ENCODE measurements at regions not wholly inside any gene's neighbourhood (a gene's known extent, or its start where the extent isn't known, plus 50 kb on each side); places are given as distances from the start of the nearest gene placed in this dataset.

DNA sequence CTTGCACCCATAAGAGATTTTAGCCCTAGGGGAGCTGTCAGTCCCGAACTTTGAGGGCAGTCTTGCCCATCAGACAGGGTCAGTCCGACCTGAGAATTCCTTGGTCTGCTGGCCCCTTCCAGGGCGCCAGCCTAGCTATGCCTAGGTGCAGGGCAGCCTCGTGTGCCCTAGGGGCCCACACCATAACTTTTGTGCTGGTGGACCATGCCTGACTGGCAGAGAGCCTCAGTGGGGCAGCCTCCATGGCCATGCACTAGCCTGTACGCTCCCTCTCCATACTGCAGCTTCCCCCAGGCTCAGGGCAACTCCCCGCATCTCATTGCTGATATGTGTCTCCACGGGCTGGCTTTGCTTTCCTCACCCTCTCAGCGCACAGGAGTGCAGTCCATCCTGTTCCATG is 835.8 kb upstream of the ALCAM start:
- Histone ChIP-seq H4K91ac (replicated peaks; ENCODE audit: insufficient read length, low read length) (peak overlapping the region; percentile 84), H3K4me1 (replicated peaks in 1 of 4; ENCODE audit: control insufficient read depth in 3 of 4, insufficient read depth in 4 of 4, low read length in 3 of 4) (no peaks in the 10 kb centered on the region; a peak in 1 of 7 replicates), H4K20me1 (replicated peaks in 1 of 2; ENCODE audit: control insufficient read depth in 1 of 2, insufficient read depth in 2 of 2, low read length in 2 of 2) (no peaks in the 10 kb centered on the region), H3K79me2 (ENCODE audit: control insufficient read depth in 1 of 2, insufficient read depth in 2 of 2, low read length in 2 of 2) (no peaks in the 10 kb centered on the region), H3K18ac (ENCODE audit: extremely low read depth, low read length) (no peak overlapping the region), H3K9me3 (ENCODE audit: insufficient read depth in 2 of 2, low read depth in 1 of 2, low read length in 1 of 2) (peaks cover 0 to 3% of the 10 kb centered on the region in 2 experiments; a peak in 1 of 4 replicates), H3K56ac (replicated peaks; ENCODE audit: insufficient read length, low read depth, low read length) (no peak overlapping the region), H3K4me2 (ENCODE audit: insufficient read depth in 1 of 2, low read depth in 2 of 2, low read length in 2 of 2) (no peak overlapping the region), H3K4ac (replicated peaks; ENCODE audit: insufficient read length, low read depth, low read length) (no peak overlapping the region), H2BK5ac (ENCODE audit: low read depth, low read length) (0 out of 2 replicates have a peak overlapping the region, but pooled peaks have one; percentile 35), H3K9ac (replicated peaks in 1 of 4; ENCODE audit: extremely low read depth in 1 of 4, low read depth in 3 of 4, low read length in 3 of 4) (no peak overlapping the region), H2BK120ac (replicated peaks; ENCODE audit: low read depth, low read length) (no peak overlapping the region), H3K36me3 (ENCODE audit: control insufficient read depth in 2 of 4, insufficient read depth in 4 of 4, low read length in 3 of 4) (no peaks in the 10 kb centered on the region), H4K8ac (ENCODE audit: extremely low read depth, insufficient read depth, low read length) (no peak overlapping the region), H3K79me1 (ENCODE audit: low read depth, low read length) (no peaks in the 10 kb centered on the region), H2BK20ac (ENCODE audit: low read length) (no peak overlapping the region; the same call in 1 of the 2 replicates), H2AK5ac (ENCODE audit: low read depth, low read length) (no peak overlapping the region), H3K14ac (ENCODE audit: insufficient read length) (no peak overlapping the region), H3K27me3 (replicated peaks in 1 of 4; ENCODE audit: control insufficient read depth in 3 of 4, extremely low read depth in 1 of 4, insufficient read depth in 3 of 4, low read length in 3 of 4) (no peaks in the 10 kb centered on the region), H3K4me3 (ENCODE audit: extremely low read depth in 1 of 4, insufficient read depth in 2 of 4, low read depth in 3 of 4, low read length in 4 of 4) (no peak overlapping the region), H3K27ac (ENCODE audit: low read depth, low read length) (no peak overlapping the region), H2AFZ (ENCODE audit: low read length) (no peak overlapping the region), H2BK12ac (ENCODE audit: low read depth, low read length) (0 out of 2 replicates have a peak overlapping the region, but pooled peaks have one; percentile 14), H3K23me2 (ENCODE audit: low read depth, low read length) (no peaks in the 10 kb centered on the region), H4K5ac (ENCODE audit: insufficient read length, low read depth, low read length) (no peak overlapping the region), H2BK15ac (ENCODE audit: low read length) (no peak overlapping the region), H3K23ac (ENCODE audit: insufficient read length) (no peak overlapping the region)
- ChIA-PET POLR2A (ENCODE audit: partially characterized antibody) (no interaction called here), CTCF (ENCODE audit: partially characterized antibody) (no interaction called here)
- no peak for FAIRE-seq
- no peak for DNase-seq (ENCODE audit: low read depth in 1 of 2, low spot score in 2 of 2)
- 92% methylated on average over 7 of the region's 8 CpGs; no CpG with 5 or more reads in 1 of the 2 experiments for WGBS, 2 experiments (ENCODE audit: extremely low coverage in 1 of 2, insufficient coverage in 1 of 2, insufficient read length in 1 of 2, insufficient replicate concordance in 2 of 2, low coverage in 1 of 2, low lambda C conversion rate in 2 of 2, missing lambda C conversion rate in 1 of 2)
- TF ChIP-seq SIRT6 (IDR thresholded peaks at IDR 0.05; ENCODE audit: low read length): no peak
- no peak for TF ChIP-seq HDAC6 (IDR thresholded peaks at IDR 0.05; ENCODE audit: low read depth, low read length)
- TF ChIP-seq SP4 (IDR thresholded peaks at IDR 0.05; ENCODE audit: low read length): no peak
- TF ChIP-seq, protein P1, sequence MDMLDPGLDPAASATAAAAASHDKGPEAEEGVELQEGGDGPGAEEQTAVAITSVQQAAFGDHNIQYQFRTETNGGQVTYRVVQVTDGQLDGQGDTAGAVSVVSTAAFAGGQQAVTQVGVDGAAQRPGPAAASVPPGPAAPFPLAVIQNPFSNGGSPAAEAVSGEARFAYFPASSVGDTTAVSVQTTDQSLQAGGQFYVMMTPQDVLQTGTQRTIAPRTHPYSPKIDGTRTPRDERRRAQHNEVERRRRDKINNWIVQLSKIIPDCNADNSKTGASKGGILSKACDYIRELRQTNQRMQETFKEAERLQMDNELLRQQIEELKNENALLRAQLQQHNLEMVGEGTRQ (IDR thresholded peaks at IDR 0.05; ENCODE audit: low read length): no peak
- no peak for TF ChIP-seq JUN (IDR thresholded peaks at IDR 0.05; ENCODE audit: low read depth, low read length)
- TF ChIP-seq CHD1 (IDR thresholded peaks at IDR 0.05; ENCODE audit: low read depth, low read length): no peak
- TF ChIP-seq RXRA (IDR thresholded peaks at IDR 0.05; ENCODE audit: insufficient read depth, low read depth, low read length): no peak
- TF ChIP-seq SP1 (IDR thresholded peaks at IDR 0.05; ENCODE audit: low read depth, low read length): no peak
- no peak for TF ChIP-seq GTF2F1 (IDR thresholded peaks at IDR 0.05; ENCODE audit: borderline replicate concordance, low read depth, low read length)
- TF ChIP-seq BRCA1 (IDR thresholded peaks at IDR 0.05; ENCODE audit: low read depth, low read length): no peak
- TF ChIP-seq ATF3 (IDR thresholded peaks at IDR 0.05; ENCODE audit: insufficient read depth, low read depth, low read length): no peak
- no peak for TF ChIP-seq KDM5A (IDR thresholded peaks at IDR 0.05; ENCODE audit: low read length)
- TF ChIP-seq MAFK (IDR thresholded peaks at IDR 0.05; ENCODE audit: low read depth, low read length): no peak
